HFF-Myc (cell line): ENCODE measurements at regions not wholly inside any gene's neighbourhood (a gene's known extent, or its start where the extent isn't known, plus 50 kb on each side); places are given as distances from the start of the nearest gene placed in this dataset.

ENCODE experiments used
- DNase-seq: peaks from one replicate; pipeline ENCODE4 v3.0.0-alpha.2; 2011; ENCODE audit warnings: low read depth; ENCODE audit errors: extremely low read depth
- H3K4me3 ChIP-seq: replicated peaks from 2 replicates; pipeline ENCODE4 v1.5.1; 2011; ENCODE audit warnings: low read depth, mild to moderate bottlenecking, control low read depth, low read length
- TF ChIP-seq, protein P1 (sequence below): IDR thresholded peaks from 2 replicates; pipeline ENCODE4 v1.5.1; 2012; ENCODE audit warnings: mild to moderate bottlenecking, low read depth, low read length, control low read depth; ENCODE audit errors: missing control alignments

DNA sequence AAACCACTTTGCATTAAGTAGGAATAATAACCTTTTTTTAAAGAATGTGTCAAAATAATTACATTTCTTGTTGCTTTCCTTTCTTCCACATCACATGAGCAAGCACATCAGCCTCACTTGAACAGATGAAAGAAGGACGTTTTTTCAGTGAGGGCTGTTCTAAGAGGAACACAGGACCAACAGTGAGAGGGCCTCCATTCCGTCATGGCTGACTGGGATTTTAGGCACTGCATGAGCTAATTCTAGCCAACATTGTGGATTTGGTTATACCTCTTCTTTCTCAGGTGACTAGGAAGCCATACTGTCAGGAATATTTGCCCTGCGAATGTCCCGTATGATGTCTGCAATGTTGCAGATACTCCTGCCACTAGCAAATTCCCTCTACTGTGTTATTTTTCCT, 87.6 kb downstream of the LINC00237 start:
- no peak overlapping the region for H3K4me3 ChIP-seq
- DNase-seq = no peak
- TF ChIP-seq, protein P1, sequence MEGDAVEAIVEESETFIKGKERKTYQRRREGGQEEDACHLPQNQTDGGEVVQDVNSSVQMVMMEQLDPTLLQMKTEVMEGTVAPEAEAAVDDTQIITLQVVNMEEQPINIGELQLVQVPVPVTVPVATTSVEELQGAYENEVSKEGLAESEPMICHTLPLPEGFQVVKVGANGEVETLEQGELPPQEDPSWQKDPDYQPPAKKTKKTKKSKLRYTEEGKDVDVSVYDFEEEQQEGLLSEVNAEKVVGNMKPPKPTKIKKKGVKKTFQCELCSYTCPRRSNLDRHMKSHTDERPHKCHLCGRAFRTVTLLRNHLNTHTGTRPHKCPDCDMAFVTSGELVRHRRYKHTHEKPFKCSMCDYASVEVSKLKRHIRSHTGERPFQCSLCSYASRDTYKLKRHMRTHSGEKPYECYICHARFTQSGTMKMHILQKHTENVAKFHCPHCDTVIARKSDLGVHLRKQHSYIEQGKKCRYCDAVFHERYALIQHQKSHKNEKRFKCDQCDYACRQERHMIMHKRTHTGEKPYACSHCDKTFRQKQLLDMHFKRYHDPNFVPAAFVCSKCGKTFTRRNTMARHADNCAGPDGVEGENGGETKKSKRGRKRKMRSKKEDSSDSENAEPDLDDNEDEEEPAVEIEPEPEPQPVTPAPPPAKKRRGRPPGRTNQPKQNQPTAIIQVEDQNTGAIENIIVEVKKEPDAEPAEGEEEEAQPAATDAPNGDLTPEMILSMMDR = no peak

DNA sequence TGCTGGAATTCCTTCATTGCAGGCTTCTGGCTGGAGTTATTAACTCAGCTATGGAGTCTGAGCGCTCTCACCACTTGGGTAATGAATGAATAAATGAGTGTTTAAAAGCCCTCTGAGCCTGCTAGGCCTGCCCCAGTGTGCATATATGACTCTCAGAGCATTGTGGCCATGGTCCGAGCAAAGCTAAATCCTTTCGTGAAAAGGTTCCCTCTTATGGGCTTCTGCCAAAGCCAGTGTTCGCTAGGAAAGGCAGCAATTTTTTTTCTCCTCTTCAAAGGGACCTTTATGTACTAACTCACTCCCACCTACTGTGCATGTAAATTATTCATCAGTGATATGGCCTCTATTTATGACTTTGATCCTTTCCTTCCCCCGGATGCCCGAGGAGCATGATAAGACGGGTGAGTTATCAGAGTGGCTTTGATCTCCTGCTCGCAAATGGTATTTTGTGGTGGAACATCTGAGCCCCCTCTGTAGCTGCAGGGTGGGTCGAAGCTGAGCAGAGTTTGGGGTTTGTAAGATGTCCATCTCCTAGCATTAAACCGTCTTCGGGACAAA, 88.6 kb downstream of the LINC00237 start:
- no peak overlapping the region for H3K4me3 ChIP-seq
- no peak for DNase-seq
- TF ChIP-seq, protein P1 = no peak

DNA sequence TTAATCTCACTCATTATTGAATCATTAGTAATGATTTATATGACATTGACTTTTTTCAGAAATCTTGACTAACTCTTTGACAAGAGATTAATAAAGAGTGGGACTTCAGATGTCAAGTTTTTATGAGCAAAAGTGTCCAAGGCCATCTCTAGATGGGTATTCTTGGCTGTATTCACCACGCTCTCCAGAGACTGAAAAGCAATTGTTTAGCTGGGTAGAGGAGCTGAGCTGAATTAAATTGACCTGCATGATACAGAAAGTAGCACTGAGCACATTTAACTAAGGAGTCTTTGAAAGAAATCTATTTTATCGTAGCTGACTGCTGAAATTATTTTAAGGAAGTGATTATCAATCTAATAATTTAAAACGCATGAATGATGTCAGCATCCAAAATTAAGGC, 89.4 kb downstream of the LINC00237 start:
- TF ChIP-seq, protein P1 = no peak
- DNase-seq = no peak
- H3K4me3 ChIP-seq = no peak overlapping the region

DNA sequence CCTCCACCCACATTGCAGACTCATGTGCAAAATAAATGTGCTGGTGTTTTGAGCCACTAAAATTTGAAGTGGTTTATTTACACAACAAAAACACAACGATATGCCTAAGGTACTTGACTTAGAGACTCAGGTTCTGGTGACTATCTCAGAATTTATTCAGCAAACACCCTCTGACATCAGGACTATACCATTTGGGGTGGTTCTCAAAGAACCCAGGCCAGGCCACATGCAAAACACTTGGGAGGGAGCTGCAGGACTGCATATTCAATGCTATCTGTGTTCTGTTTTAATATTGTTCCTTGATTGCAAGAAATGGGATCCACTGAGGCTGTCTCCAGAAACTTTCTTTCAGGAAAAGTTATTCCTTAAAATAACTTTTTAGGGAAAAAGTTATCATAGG, 91.6 kb downstream of the LINC00237 start:
- DNase-seq = no peak

DNA sequence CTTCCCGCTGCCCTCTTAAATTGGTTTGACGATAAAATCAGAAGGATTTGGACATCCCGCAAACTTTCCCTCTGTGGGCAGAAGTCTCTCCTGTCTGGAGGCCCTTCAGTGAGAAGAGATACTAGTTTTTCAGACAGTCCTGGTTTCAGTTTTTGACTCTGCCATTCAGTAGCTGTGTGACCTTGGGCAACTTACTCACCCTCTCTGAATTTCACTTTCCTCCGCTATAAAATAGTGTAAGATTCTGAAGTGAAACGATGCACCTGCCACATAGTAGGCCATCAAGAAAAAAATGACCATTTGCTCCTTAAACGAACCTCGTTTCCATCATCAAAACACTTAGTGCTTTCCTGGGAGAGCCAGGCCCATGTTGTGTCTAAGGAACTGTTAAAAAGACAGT, 97.2 kb downstream of the LINC00237 start:
- TF ChIP-seq, protein P1 = no peak
- no peak overlapping the region for H3K4me3 ChIP-seq
- DNase-seq = no peak

More for the DNA sequence above, 91.6 kb downstream of the LINC00237 start:
- H3K4me3 ChIP-seq = no peak overlapping the region
- TF ChIP-seq, protein P1 = no peak

DNA sequence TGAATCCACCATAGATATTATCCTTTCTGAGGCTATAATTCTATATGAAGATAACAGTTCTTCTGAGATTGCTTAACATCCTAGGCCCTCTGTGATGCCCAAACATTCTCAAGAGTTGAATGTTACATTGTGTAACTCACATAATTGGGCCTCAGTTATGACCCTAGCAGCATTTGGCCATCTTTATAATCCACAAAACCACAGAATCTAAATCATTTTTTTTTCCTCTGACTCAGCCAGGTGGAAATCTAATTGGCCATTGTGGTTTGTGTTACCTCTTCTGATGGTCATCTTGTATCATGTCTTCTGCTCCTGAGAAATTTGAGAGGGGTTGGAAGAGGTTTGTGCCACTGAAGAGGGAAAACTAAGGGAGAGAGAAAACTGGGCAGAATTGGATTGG, 99.5 kb downstream of the LINC00237 start:
- no peak overlapping the region for H3K4me3 ChIP-seq
- TF ChIP-seq, protein P1 = no peak

More for the DNA sequence above, 99.5 kb downstream of the LINC00237 start:
- DNase-seq = no peak
